GM21717 (cell line): ENCODE measurements at regions not wholly inside any gene's neighbourhood (a gene's known extent, or its start where the extent isn't known, plus 50 kb on each side); places are given as distances from the start of the nearest gene placed in this dataset.

Source experiments
- ATAC-seq: cut with Tn5 transposase; IDR thresholded peaks from one replicate; pipeline ENCODE4 v1.9.1; 2021; ENCODE audit warnings: mild to moderate bottlenecking, moderate library complexity; ENCODE audit not compliant: unreplicated experiment

- no peak for ATAC-seq
Observed at GRCh38 chr3:90010341-90010740, 902.9 kb downstream of the EPHA3 start.

GRCh38 chr3:90011131-90011530 lies 903.7 kb downstream of the EPHA3 start:
- no peak for ATAC-seq

GRCh38 chr3:90011596-90011995 lies 904.2 kb downstream of the EPHA3 start:
- no peak for ATAC-seq

GRCh38 chr3:90011996-90012395 lies 904.6 kb downstream of the EPHA3 start:
- ATAC-seq: no peak

GRCh38 chr3:90015688-90016356 lies 908.4 kb downstream of the EPHA3 start:
- no peak for ATAC-seq

GRCh38 chr3:90016555-90016954 lies 909.1 kb downstream of the EPHA3 start:
- ATAC-seq: no peak

GRCh38 chr3:90018779-90019178 lies 911.4 kb downstream of the EPHA3 start:
- ATAC-seq: no peak

- no peak for ATAC-seq
Observed at GRCh38 chr3:90025019-90025418, 917.6 kb downstream of the EPHA3 start.

GRCh38 chr3:90026406-90026805 lies 919.0 kb downstream of the EPHA3 start:
- no peak for ATAC-seq

- ATAC-seq: no peak
Observed at GRCh38 chr3:90031121-90031520, 923.7 kb downstream of the EPHA3 start.

GRCh38 chr3:90032980-90033641 lies 925.7 kb downstream of the EPHA3 start:
- no peak for ATAC-seq

GRCh38 chr3:90034038-90034437 lies 926.6 kb downstream of the EPHA3 start:
- ATAC-seq: no peak

GRCh38 chr3:90035643-90036042 lies 928.2 kb downstream of the EPHA3 start:
- no peak for ATAC-seq

GRCh38 chr3:90036939-90037469 lies 929.6 kb downstream of the EPHA3 start:
- ATAC-seq: no peak

- ATAC-seq: no peak
Observed at GRCh38 chr3:90039994-90040393, 932.6 kb downstream of the EPHA3 start.

GRCh38 chr3:90040554-90040953 lies 933.1 kb downstream of the EPHA3 start:
- ATAC-seq: no peak

GRCh38 chr3:90041995-90042394 lies 934.6 kb downstream of the EPHA3 start:
- no peak for ATAC-seq

- ATAC-seq: no peak
Observed at GRCh38 chr3:90043287-90043686, 935.9 kb downstream of the EPHA3 start.

- no peak for ATAC-seq
Observed at GRCh38 chr3:90044084-90044816, 936.8 kb downstream of the EPHA3 start.

GRCh38 chr3:90052425-90052950 lies 945.1 kb downstream of the EPHA3 start:
- ATAC-seq: no peak

- ATAC-seq: no peak
Observed at GRCh38 chr3:90054311-90054710, 946.9 kb downstream of the EPHA3 start.

GRCh38 chr3:90055666-90056065 lies 948.2 kb downstream of the EPHA3 start:
- ATAC-seq: no peak
